HG02798 (cell line): ENCODE measurements at regions not wholly inside any gene's neighbourhood (a gene's known extent, or its start where the extent isn't known, plus 50 kb on each side); places are given as distances from the start of the nearest gene placed in this dataset.
A peak's percentile ranks its signal among the peaks of the same experiment; 100 is the strongest.

Source experiments
- ATAC-seq: cut with Tn5 transposase; IDR thresholded peaks from one replicate; pipeline ENCODE4 v1.9.1; 2021; ENCODE audit warnings: mild to moderate bottlenecking; ENCODE audit not compliant: unreplicated experiment, poor library complexity

DNA sequence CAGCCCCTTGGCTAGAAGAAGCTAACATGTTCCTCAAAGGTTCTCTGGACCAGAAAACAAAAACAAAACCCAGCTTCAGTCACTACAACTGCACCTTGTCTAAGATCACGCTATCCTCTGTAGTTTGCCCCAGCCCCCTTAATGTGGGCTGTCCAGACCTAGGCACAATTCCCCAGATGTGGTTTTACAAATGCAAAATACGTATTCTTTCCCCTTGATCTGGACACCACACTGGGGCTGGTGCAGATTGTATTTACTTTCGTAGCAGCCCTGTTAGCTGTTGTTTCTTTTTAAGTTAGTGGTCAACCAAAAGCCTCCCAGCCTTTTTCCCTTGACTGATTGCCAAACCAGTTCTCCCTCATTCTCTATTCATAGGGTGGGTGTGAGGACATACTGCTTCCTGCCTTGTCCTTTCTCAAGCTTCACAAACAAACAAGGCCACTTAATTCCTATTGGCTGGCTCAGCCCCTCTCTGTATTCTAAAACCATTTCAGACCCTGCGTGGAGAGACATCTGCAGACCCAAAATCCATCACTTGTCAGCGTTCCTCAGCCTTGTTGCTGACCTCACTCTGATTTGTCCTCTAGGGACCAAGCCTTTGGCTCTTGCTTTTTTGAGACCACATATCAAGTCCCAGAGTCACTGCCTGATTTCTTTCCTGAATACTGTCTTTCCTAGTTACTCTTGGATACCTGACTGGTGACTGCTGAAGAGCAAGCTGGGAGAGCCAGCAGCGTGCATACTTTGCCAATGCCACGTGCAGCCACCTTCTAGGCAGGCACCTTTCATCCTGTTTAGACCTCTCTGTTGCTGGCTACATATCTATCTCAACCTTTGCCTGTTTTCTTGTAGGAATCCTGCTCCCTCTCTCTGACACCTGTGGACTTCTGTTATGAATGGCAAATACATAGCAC lies 96.4 kb upstream of the RAB3GAP2 start:
- ATAC-seq = peak; percentile 63

DNA sequence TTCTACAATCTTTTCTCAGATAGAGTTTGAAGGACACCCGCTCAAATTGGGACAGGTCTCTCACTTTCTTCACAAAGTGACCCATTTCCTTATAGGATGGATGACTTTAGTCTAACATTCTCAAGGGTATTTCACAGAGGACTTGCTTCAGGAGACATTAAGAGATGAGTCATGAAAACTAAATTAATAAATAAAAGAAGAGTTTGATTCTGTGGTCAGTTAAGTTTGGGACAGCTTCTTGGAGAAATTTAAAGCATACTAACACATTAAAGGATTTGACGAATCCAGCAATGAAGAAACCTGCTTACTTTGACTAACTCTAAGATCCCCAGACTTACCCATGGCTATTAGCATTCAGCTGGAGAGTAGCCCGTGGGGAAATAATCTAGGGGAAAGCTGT lies 95.6 kb upstream of the RAB3GAP2 start:
- no peak for ATAC-seq

DNA sequence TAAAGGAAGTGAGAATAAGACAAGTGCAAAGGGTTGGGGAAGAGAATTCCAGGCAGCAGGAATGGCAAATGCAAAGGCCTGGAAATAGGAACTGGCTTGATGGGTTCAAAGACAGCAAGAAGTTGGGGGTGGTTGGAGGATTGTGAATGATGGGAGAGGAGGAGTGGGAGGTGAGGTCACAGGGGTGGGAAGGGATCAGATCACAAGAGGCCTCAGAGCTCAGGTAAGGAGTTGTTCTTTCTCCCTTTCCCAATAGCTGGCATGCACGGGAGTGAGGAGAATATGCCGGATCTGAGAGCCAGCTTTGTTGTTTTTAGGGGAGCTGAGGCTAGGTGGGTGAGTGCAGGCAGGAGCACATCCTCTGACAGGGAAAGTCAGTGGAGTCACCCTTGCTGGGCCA lies 94.0 kb upstream of the RAB3GAP2 start:
- no peak for ATAC-seq

DNA sequence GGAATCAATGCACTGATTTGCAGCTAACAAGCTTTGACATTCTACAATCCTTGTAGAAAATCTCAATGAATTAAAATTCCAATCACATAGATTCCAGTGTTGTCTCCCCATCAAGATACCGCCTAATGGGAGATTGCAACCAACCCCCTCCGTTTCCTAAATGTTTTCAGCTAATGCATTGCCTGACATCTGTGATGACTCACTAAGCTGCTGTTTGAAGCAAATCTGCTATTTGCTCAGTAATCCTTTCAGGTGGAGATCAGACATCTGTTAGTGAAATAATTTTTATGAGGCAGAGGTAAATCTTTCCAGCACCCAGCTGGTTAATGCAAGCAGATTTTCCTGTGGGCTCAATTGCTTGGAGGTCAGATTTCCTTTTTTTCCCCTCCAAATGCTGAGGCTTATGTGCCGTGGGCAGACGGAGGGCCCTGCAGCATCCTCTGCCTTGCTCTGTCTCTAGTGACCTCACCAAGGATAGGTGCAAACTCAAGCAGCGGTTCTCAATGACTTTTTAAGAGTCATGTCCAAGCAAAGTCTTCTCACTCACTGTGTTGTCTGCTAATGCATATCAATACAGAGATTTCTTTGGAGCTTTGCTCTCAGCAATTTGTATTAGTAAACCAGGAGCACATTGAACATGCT lies 91.1 kb upstream of the RAB3GAP2 start:
- no peak for ATAC-seq

DNA sequence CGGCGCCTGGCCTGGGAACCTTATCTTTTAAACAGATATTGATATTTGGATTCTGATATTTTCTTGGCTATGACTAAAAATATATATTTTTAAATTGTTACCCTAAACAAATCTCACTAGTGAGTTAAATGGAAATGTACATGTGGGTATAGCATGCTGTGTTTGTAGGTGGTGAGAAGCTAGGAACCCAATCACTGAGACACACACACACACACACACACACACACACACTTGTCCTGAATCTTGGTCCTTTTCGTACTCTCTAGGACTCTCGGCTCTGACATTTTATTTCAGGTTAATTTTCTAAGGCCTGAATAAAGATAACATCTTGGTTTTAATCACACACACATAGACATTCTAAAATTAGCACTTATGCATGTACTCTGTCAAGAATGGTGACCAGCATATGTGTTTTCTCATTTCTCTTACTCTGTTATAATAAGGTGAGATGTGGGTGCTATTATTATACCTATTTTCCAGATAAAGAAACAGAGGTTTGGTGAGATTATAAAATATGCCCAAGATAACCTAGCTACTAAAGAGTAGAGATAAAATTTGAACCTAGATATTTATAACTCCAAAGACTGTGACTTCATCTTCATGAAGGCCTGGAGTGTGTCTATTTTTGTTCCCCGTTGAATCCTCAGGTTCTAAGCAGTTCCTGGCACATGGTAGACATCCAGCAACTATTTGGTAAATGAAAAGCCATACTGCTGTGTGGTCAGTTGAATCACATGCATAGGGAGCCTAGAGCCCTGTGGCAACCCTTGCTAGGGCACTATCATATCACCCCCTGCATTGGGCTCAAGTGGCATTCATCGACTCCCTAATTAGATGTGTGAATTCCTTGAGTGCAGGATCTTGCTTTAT lies 85.0 kb upstream of the RAB3GAP2 start:
- no peak for ATAC-seq

DNA sequence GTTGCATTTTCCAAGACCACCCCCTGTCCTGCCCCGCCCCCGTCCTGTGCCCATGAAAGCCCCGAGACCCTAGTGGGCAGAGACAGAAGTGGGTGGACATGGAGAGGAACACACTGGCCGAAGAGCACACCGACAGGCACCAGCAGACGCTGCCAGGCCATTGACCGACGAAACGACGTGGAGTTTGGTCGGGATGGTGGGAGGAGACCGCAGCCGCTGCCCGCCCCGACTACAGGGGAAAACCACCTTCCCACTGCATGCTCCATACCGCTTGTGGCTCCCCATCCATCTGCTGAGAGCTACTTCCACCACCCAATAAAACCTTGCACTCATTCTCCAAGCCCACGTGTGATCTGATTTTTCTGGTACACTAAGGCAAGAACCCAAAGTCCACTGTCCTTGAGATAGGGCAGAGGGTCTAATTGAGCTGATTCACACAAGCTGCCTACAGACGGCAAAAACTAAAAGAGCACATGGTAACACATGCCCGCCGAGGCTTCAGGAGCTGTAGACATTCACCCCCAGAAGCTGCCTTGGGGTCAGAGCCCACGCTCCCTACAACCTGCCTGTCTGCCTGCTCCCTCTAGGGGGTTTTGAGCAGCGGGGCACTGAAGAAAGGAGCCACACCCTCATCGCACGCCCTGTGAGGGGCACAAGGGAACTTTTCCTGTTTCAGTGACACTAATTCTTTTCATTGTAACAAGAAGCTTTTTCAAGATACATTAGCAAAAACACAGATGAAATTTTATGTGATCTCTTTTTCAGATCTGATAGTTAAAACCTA lies 81.2 kb upstream of the RAB3GAP2 start:
- no peak for ATAC-seq

DNA sequence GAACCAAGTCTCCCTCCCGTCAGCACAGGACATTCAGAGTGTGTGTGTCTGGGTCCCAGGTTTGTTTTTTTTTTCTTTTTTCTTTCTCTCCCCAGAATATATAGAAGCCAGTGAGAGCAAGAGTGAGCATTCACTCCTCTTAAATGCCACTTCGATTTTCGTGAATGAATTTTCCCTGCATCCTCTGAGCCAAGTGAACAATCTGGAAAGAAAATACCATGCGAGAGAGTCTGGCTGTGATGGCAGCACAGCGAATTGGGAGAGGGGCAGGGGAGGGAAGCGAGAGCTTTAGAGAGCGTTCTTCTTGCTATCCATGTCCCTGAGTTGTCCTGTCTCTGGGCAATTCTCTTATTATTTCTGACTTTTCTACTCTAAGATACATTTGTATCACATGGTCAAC lies 76.0 kb upstream of the RAB3GAP2 start:
- ATAC-seq = no peak

DNA sequence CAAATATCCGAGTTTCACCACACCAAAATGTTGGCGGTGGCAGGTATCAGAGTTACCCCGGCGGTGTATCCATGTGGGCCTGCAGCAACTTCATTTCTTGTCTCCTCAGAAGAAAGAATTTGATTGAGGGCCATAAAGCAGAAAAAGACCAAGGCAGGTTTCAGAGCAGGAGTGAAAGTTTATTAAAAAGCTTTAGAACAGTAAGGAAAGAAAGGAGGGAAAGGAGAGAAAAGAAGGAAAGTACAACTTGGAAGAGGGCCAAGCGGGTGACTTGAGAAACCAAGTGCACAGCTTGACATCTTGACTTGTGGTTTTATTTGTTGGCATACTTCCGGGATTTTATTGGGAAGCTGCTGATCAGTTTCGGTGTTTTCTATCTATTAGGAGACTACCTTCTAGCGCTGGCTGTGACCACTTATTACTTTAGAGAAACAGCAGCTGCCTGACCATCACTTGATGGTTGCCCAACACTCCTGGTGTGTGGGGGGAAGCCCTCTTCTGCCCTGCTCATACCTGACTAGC lies 75.5 kb upstream of the RAB3GAP2 start:
- ATAC-seq = no peak

DNA sequence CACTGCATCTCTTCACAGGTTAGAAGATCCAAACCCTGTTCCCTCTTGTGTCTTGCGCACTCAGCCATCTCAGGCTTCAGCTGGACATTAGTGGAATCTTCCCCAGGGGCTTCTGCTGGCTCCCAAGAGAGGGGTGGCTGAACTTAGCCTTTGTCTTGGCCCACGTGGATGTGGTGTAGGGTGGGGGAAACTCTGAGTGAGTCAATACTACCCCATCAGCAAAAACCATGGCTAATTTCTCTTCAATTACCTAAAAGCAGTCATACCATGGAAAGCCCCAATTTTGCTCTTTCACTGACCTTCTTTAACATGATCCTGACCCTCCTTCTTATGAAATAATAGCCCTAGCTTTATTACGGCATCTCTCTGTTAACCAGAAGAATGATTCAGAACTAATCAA lies 72.5 kb upstream of the RAB3GAP2 start:
- peak; percentile 75 for ATAC-seq

DNA sequence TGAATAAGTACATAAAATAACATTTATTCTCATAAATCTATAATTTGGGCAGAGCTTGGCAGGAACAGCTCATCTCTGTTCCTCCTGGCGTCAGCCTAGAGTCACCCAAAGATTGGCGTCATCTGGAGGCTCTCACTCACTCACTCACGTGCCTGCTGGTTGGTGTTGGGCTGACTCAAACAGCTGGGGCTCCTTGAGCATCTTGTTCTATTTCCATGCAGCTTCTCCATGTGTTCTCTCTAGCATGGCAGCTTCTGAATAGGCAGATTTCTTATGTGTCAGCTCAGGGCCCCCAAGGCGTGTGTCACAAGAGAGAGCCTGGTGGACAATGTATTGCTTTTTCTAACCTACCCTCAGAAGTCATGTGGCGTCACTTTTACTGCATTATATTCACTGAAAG lies 70.6 kb upstream of the RAB3GAP2 start:
- ATAC-seq = no peak

DNA sequence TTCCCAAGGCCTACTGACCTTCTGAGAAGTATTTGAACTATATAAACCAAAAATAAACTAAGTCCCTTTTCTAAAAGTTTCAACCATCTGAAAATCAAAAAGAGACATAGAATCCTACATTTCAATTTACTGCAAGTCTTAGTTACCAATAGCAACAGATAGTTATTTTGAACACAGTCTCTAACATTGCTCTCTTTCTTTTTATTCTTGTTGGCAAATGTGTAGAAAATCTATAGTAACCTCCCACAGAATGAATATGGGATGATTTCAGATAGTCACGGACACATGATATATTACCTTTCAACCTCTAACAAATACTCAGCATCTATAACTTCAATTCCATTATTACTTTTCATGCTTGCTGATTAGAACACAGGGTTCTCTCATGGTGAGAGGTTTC lies 68.9 kb upstream of the RAB3GAP2 start:
- no peak for ATAC-seq

DNA sequence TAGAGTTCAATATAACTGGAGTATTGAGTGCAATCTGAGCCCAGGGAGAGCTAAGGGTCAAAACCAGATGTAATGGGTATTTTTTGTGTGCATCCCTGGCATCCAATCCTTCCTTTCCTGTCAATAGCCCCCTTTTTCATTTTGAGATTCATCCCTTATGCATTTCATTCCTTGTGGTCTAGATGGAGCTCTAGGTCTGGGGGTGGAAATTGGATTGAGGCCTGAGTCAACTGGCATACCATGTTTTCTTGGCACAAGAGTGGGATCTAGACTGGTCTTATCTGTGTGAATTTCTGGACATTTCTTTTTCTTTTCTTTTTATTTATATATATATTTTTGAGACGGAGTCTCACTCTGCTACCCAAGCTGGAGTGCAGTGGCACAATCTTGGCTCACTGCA lies 67.3 kb upstream of the RAB3GAP2 start:
- no peak for ATAC-seq

DNA sequence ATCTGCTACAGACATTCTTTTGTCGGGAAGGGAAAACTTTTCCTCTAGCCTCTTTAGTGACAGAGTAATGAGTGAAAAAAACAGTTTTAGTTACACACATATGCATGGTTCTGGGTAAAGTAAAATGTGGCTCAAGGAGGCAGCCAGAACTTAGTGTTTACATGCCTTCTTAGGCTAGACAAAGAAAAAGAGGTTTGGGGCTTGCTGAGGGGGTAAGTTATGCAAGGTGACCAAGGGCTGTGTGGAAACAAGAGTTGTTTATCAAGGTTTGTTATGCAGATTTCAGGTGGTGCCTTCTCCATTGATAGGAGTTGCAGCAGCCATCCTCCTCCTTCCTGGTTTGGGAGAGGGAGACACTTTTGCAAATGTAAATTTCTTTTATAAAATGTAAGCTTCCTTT lies 66.5 kb upstream of the RAB3GAP2 start:
- no peak for ATAC-seq

DNA sequence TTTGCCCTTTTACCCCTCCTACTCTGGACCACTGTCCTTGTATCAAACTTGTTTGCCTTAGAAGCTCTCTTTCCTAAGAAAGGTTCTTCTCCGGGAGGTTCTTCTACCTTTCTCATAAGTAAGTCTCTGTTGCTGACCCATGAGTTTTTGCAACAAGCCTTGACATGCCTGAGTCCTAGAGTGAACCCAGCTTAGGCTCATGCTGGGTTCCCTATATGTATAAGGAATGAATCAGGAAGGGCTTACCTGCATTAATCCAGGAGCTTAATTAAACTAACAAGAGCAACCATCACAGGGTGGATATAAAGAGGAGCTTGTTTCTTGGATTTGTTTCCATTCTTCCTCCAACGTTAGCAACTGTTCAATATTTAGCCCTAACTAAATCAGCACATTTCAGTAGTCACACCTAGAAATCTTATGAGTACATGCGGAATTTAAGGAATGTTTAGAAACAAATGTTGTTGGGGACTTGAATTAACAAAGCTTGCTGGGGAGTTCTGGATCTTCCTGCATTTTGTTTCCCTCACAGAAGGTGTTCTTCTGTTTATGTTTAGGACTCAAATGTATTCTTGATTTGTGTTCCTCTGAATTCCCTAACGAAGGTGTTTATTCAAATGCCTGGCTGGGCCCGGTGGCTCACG lies 64.3 kb upstream of the RAB3GAP2 start:
- ATAC-seq = no peak

DNA sequence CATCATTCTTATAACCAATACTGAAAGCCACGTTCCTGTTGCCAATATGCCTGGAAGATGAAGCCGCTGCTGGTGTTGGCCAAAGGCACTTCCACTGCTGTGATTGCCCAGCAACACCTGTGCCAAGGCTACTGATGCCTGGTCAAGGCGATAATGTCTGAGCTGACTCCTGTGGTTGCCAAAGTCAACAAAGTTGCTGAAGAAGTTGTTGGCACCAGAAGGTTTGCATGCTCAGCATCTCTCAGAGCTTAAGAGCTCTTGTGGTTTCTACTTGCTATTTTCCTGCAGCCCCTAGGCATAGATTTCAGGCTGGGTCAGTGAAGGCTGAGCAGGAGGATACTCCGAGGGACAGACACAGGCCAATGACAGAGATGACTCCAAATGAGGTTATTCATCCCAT lies 63.4 kb upstream of the RAB3GAP2 start:
- ATAC-seq = no peak

DNA sequence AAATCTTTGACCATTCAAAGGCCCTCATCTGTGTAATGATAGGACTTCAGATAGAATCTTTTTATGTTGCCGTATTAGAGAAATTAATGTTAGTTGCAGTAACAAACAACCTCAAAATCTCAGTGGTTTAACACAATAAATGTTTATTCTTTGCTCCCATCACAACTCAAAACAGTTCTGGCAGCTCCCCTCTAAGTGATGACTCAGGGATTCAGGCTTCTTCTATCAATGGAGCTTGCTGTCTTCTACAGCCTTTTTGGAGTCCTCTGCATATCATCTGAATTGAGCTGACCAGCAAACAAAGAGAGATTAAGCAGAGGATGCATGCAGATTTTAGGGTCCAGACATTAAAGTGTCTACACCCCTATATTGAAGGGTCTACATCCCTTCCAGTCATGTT lies 59.1 kb upstream of the RAB3GAP2 start:
- ATAC-seq = no peak

DNA sequence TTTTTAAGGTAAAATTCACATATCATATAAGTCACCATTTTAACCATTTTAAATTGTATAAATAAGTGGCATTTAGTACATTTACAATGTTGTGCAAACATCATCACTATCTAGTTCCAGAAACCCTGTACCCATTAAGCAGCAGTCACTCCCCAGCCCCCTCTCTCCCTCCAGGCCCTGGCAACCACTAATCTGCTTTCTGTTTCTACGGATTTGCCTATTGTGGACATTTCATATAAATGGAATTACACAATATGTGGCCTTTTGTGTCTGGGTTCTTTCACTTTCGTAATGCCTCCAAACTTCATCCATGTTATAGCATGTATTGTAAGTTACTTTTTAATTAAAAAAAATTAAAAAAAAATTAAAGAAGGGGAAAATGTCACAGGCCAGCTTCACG lies 58.0 kb upstream of the RAB3GAP2 start:
- no peak for ATAC-seq

DNA sequence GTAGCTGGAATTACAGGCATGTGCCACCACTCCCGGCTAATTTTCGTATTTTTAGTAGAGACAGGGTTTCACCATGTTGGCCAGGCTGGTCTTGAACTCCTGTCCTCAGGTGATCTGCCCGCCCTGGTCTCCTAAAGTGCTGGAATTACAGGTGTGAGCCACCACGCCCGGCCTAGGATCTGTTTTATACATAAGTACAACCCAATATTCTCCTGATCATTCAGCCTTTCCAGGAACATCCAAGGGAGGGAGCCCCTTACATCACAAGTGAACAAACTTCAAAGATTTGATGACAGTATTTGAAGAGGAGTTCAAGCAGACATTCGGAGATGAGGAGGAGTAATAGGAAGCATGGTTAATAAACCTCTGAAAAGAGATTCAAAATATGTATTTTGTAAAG lies 54.9 kb upstream of the RAB3GAP2 start:
- no peak for ATAC-seq

DNA sequence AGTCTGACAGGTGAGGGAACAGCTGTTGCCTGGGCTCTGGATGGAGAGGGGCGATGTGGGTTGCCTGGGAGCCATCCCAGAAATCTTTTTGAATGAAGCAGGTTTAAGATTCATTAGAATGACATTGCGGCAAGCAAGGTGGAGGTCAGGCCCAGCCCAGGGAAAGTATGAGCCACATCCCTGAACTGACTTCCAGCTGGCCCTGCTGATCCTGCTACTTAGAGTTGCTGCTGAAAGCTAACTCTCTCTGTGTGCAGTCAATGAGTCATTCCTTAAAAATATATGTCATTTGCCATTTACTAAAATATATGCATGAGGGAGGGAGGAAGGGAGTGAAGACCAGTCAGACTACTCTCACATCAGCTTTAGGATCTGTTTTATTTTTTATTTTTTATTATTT lies 54.3 kb upstream of the RAB3GAP2 start:
- ATAC-seq = no peak
